H54 (cell line): ENCODE measurements at regions not wholly inside any gene's neighbourhood (a gene's known extent, or its start where the extent isn't known, plus 50 kb on each side); places are given as distances from the start of the nearest gene placed in this dataset.

ENCODE experiments used
- DNase-seq: peaks from one replicate; pipeline ENCODE4 v3.0.0; 2011; ENCODE audit warnings: low spot score, mixed read lengths; ENCODE audit not compliant: insufficient read length
- FAIRE-seq: peaks from 3 replicates; lab custom pipeline; 2011; peaks lifted over from hg19 to GRCh38; lab: Jason Lieb, UNC
- POLR2A ChIP-seq: IDR thresholded peaks from 2 replicates; pipeline ENCODE4 v1.6.1; 2011; ENCODE audit warnings: low read depth, mild to moderate bottlenecking, low read length

DNA sequence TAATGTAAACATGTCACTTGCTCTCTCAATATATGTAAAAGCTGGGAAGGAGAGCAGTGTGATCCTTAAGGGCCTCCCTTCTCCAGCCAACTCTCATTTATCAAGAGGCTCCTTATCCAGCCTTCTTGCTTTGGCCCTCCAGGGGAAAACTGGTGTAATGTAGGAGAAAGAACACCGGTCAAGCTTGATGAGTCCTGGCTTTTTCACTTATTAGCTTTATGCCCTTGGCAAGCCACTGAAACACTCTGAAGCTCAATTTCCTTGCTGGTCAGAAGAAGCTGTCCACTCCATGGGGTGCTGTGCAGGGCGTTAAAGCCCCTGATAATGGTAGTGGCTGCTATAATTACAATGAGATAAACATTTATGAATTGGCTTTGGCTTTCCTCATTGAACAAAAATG lies 251.2 kb upstream of the RBBP8 start:
- no peak for TF ChIP-seq POLR2A
- FAIRE-seq, result no peak
- DNase-seq, result no peak

GRCh38 chr18:22682720-22683119 lies 250.4 kb upstream of the RBBP8 start:
- no peak for FAIRE-seq
- no peak for TF ChIP-seq POLR2A
- no peak for DNase-seq

GRCh38 chr18:22683196-22683676 lies 249.9 kb upstream of the RBBP8 start:
- TF ChIP-seq POLR2A, result no peak
- DNase-seq, result no peak
- no peak for FAIRE-seq

- FAIRE-seq (no peak), DNase-seq (no peak)
- TF ChIP-seq POLR2A, result no peak
These were observed 249.3 kb upstream of the RBBP8 start for GRCh38 chr18:22683786-22684185.

DNA sequence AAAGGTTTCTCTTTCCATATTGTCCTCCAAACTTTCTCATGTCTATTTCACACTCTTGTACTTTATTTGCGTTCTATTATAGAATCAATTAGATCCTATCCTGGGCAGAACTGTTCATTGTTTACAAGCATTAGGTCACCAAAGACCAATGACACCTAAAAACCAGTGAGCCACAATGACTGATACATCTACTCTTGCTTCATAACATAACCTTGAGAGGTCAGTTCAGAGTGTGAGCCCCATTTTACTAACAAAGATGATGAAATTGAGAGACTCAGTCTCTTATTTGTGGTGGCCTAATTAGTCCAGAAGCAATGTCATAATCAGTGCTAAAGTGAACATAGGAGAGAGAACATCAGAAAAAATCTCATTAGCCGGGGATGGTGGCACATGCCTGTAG lies 248.9 kb upstream of the RBBP8 start:
- FAIRE-seq (no peak), DNase-seq (no peak)

DNA sequence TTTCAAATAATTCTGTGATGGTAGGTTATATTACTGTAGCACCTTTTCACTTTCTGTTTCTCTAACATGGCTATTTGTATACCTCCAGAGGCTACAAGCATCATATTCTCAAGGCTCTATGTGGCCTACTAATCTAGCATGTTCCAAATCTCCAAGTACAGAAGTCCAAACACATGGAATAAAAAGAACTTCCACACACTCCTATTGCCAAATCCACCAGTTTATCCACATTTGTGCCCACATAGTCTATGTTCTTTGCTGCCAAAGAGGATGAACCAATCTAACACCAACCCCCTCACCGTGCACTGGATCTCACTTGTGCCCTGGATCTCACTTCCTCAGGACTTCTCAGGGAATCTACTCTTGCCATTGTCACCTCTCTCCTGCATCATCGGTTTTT lies 247.3 kb upstream of the RBBP8 start:
- FAIRE-seq (no peak), DNase-seq (no peak)
- no peak for TF ChIP-seq POLR2A

More for the DNA sequence above, 248.9 kb upstream of the RBBP8 start:
- TF ChIP-seq POLR2A, result no peak

DNA sequence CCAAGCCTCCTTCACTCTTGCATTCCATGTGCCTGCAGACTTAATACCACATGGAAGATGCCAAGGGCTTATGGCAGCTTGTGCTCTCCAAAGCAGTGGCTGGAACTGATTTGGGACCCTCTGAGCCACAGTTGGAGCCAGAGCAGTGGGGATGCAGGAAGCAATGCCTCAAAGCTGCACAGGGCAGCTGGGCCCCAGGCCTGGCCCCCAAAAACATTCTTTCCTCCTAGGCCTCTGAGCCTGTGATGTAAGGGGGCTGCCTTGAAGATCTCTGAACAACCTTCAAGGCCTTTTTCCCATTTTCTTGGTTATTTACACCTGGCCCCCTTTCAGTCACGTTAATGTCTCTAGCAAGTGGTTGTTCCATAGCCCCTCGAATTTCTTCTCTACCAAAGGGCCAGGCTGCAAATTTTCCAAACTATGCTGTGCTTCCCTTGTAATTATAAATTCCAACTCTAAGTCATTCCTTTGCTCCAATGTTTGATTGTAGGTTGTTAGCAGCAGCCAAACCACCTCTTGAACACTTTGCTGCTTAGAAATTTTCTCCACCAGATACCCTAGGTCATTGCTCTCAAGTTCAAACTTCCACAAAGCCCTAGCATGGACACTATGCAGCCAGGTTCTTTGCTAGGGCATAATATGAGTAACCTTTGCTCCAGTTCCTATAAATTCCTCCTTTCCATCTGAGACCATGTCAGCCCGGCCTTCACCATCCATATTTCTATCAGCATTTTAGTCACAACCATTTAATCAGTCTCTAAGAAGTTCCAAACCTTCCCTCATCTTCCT lies 245.0 kb upstream of the RBBP8 start:
- DNase-seq (no peak), FAIRE-seq (no peak)
- no peak for TF ChIP-seq POLR2A

- no peak for TF ChIP-seq POLR2A
These were observed 244.1 kb upstream of the RBBP8 start for GRCh38 chr18:22688877-22689496.

DNA sequence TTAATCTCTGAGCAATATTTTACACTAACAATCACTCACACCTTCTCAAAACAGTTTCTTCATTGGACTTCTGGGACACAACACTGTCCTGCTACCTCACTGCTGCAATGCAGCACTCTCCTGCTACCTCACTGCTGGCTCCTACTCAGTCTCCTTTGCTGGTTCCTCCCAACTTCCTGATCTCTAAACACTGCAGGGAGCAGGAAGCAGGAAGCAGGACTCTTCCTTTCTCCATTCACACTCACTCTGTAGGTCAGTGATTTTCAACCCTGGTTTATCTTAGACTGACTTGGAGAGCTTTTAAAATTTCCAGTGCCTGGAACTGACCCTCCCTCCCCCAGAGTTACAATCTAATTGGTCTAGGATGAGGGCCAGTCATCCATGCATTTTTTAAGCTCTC lies 243.4 kb upstream of the RBBP8 start:
- DNase-seq (no peak), FAIRE-seq (no peak)
- TF ChIP-seq POLR2A, result no peak

More at GRCh38 chr18:22688877-22689496, 244.1 kb upstream of the RBBP8 start:
- FAIRE-seq (no peak), DNase-seq (no peak)

DNA sequence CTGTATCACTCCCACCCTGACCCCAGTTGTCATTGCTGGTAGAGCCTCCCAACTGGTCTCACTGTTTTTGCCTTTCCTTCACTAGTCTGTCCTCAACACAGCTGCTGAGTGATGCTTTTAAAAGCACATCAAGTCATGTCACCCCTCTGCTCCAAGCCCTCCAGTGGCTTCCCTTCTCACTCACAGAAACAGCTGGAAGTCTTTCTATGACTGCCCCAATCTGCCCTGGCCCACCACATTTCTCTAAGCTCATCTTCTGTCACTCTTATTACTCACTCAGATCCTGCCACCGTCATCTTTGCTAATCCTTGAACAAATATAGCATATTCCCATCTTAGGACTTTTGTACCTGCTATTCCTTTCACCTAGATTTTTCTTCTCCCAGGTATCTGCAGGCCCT lies 242.6 kb upstream of the RBBP8 start:
- TF ChIP-seq POLR2A, result no peak
- DNase-seq, result no peak
- no peak for FAIRE-seq

DNA sequence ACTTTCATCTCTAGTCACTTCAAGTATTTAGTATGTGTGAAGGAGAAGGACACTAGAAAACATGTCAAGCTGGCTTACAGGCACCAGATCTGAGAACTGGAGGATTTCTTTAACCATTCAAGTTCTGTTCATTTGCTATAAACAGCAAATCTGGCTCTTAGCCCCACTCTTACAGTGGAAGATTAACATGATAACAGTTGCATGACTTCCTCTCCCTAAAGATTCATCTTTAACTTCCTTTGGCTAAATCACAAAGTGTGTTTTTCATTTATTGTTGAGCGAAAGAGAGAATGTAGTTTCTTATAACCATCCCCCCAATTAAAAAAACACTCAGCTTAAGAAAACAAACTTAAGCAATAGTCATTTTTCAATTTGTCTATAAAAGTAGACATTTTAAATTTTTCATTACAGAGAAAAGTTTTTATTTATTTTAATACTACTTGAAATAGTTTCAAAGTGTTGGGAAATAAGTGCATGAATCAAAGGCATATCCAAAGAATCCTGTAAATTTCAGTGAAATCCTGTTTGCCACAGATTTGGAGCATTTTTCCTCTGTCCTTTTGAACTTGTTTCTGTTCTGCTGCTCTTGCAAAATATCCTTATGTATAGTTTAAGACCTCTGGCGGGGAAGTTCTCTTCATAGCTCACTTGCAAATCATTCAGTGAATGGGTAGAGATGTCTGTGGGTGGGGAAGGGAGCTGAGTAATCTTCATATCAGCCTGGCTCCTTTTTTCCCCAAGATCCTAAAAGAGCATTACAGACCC lies 241.0 kb upstream of the RBBP8 start:
- DNase-seq (no peak), FAIRE-seq (no peak)

DNA sequence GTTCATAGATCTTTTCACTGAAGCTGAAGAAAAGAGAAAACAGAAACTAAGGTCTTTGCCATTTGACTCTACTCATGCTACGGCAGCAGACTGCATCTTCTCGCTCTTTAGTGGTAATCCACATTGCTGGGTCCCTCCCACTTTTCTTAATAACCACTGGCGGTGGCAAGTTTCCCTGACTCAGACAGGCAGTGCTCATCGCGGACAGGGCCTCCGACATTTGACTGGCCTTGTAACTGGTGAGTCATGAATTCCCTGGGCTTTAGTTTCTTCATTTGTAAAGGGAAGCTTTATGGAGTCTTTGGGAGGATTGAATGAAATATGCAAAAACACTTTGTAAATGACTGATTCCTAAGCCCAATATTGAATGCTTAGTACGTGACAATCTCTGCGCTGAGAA lies 238.2 kb upstream of the RBBP8 start:
- DNase-seq (peak; percentile 36), FAIRE-seq (peak; percentile 98)
- TF ChIP-seq POLR2A, result no peak

More for the DNA sequence above, 241.0 kb upstream of the RBBP8 start:
- no peak for TF ChIP-seq POLR2A

- FAIRE-seq (no peak), DNase-seq (no peak)
- no peak for TF ChIP-seq POLR2A
These were observed 237.5 kb upstream of the RBBP8 start for GRCh38 chr18:22695674-22696073.

GRCh38 chr18:22697561-22697960 lies 235.6 kb upstream of the RBBP8 start:
- no peak for FAIRE-seq
- no peak for DNase-seq
- TF ChIP-seq POLR2A, result no peak
